Mammary epithelial cell (primary cell): ENCODE measurements at regions not wholly inside any gene's neighbourhood (a gene's known extent, or its start where the extent isn't known, plus 50 kb on each side); places are given as distances from the start of the nearest gene placed in this dataset.

ENCODE experiments used
- EZH2 ChIP-seq: IDR thresholded peaks from 2 replicates; pipeline ENCODE4 v1.6.1; 2012; ENCODE audit warnings: low read length, inconsistent platforms, borderline replicate concordance
- TF ChIP-seq, protein P1 (sequence below), 2 donors: IDR thresholded peaks in 1 of 2; conservative IDR thresholded peaks in 1 of 2; 2 replicates each; pipeline ENCODE4 v1.5.1; 2011 to 2012; ENCODE audit warnings: inconsistent platforms in 2 of 2, low read length in 2 of 2, mild to moderate bottlenecking in 2 of 2, control low read depth in 1 of 2, low read depth in 1 of 2; ENCODE audit not compliant: insufficient read depth in 1 of 2; ENCODE audit errors: extremely low read depth in 1 of 2

GRCh38 chr14:38108681-38109080 lies 99.0 kb upstream of the SSTR1 start:
- TF ChIP-seq, protein P1, sequence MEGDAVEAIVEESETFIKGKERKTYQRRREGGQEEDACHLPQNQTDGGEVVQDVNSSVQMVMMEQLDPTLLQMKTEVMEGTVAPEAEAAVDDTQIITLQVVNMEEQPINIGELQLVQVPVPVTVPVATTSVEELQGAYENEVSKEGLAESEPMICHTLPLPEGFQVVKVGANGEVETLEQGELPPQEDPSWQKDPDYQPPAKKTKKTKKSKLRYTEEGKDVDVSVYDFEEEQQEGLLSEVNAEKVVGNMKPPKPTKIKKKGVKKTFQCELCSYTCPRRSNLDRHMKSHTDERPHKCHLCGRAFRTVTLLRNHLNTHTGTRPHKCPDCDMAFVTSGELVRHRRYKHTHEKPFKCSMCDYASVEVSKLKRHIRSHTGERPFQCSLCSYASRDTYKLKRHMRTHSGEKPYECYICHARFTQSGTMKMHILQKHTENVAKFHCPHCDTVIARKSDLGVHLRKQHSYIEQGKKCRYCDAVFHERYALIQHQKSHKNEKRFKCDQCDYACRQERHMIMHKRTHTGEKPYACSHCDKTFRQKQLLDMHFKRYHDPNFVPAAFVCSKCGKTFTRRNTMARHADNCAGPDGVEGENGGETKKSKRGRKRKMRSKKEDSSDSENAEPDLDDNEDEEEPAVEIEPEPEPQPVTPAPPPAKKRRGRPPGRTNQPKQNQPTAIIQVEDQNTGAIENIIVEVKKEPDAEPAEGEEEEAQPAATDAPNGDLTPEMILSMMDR (conservative IDR thresholded peaks at IDR 0.05 in 1 of 2, IDR thresholded peaks at IDR 0.05 in 1 of 2; ENCODE audit: extremely low read depth in 1 of 2, insufficient read depth in 1 of 2, low read depth in 1 of 2, low read length in 2 of 2), result no peak
- no peak for TF ChIP-seq EZH2
